Neural crest cell (in vitro differentiated cells): ENCODE measurements at regions not wholly inside any gene's neighbourhood (a gene's known extent, or its start where the extent isn't known, plus 50 kb on each side); places are given as distances from the start of the nearest gene placed in this dataset.

Experiments
- DNase-seq: peaks from one replicate; pipeline ENCODE4 v3.0.0; 2021; ENCODE audit warnings: low read depth, mixed read lengths, low spot score
- H3K27ac Mint-ChIP-seq: one replicate; pipeline ENCODE4 v1.8.0; 2021; ENCODE audit warnings: mild to moderate bottlenecking, mixed read lengths; ENCODE audit not compliant: unreplicated experiment
- H3K27me3 Mint-ChIP-seq: 2 replicates; pipeline ENCODE4 v1.8.0; 2021; ENCODE audit warnings: low read depth, mild to moderate bottlenecking, mixed read lengths
- H3K36me3 Mint-ChIP-seq: 2 replicates; pipeline ENCODE4 v1.8.0; 2021; ENCODE audit warnings: low read depth, mild to moderate bottlenecking, mixed read lengths
- H3K4me1 Mint-ChIP-seq: 2 replicates; pipeline ENCODE4 v1.8.0; 2021; ENCODE audit warnings: mixed read lengths
- H3K4me3 Mint-ChIP-seq: one replicate; pipeline ENCODE4 v1.8.0; 2021; ENCODE audit warnings: mild to moderate bottlenecking, mixed read lengths
- H3K9me3 Mint-ChIP-seq: 2 replicates; pipeline ENCODE4 v1.8.0; 2021; ENCODE audit warnings: mixed read lengths
- CTCF ChIP-seq: fragments of 200-600 bp; sonication (generic); conservative IDR thresholded peaks from 2 replicates; pipeline ENCODE4 v1.5.0; 2021; ENCODE audit warnings: antibody characterized with exemption, mild to moderate bottlenecking

DNA sequence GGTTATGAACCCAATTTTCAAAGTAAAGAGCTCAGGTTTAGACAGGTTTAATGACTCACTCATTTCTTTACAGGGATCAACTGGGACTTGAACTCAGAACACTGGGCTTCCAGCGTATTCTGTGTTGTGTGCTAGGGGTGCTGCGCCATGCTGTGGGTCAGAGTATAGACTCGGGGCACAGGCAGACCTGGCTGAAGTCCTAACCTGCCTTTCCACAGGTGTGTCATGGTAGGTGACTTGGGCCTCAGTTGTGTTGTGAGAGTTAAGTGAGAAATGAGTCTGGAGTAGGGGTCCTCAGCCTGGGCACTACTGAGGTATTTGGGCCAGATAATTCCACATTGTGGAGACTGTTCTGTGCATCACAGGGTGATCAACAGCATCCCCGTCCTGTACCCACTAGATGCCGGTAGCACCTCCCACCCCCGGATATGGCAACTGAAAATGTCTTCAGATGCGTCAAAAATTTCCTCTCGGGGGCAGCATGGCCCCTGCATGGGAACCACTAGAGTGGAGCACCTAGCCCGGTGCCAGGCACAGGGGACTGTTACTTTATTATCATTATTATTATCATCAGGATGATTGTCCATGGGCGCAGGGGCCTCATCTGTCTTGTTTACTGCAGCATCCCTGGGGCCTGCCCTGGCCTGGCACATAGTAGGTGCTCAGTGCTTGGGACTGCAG is 575.5 kb downstream of the PTPRU start:
- H3K27me3 Mint-ChIP-seq: peaks cover 18% of the 10 kb centered on the region
- peak overlapping the region; percentile 12 for H3K27ac Mint-ChIP-seq
- peaks cover 3% of the 10 kb centered on the region for H3K9me3 Mint-ChIP-seq
- no peaks in the 10 kb centered on the region for H3K4me1 Mint-ChIP-seq
- TF ChIP-seq CTCF: no peak
- no peak overlapping the region for H3K4me3 Mint-ChIP-seq
- DNase-seq: no peak
- no peaks in the 10 kb centered on the region for H3K36me3 Mint-ChIP-seq

DNA sequence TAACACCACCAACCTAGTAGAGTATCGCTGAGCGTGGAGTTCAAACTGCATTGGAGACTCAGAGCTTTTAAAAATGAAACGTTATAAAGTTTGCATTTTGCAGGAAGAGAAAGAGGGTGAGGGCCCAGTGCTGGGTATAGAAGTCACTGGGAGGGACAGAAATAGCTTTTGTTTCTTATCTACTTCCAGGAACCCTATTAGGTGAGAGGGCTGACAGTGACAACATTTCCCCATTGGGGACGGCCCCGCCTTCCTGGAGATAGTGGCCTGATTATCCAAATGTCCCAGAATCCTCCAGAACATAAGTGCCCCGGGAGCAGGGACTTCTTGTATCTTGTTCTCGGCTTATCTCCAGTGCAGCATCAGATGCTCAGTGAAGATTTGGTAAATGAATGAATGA is 574.9 kb downstream of the PTPRU start:
- no peaks in the 10 kb centered on the region for H3K4me1 Mint-ChIP-seq
- peaks cover 12% of the 10 kb centered on the region for H3K27me3 Mint-ChIP-seq
- no peak for DNase-seq
- peaks cover 3% of the 10 kb centered on the region for H3K9me3 Mint-ChIP-seq
- H3K27ac Mint-ChIP-seq: no peak overlapping the region
- no peaks in the 10 kb centered on the region for H3K36me3 Mint-ChIP-seq
- no peak overlapping the region for H3K4me3 Mint-ChIP-seq
- TF ChIP-seq CTCF: no peak

- no peak overlapping the region for H3K27ac Mint-ChIP-seq
These were observed 574.1 kb downstream of the PTPRU start for GRCh38 chr1:29810121-29811120.

GRCh38 chr1:29809446-29810120 is 573.3 kb downstream of the PTPRU start:
- DNase-seq: no peak
- Mint-ChIP-seq H3K4me1 (no peaks in the 10 kb centered on the region), H3K36me3 (no peaks in the 10 kb centered on the region), H3K9me3 (peaks cover 3% of the 10 kb centered on the region), H3K27me3 (peaks cover 3% of the 10 kb centered on the region), H3K27ac (no peak overlapping the region), H3K4me3 (no peak overlapping the region)
- no peak for TF ChIP-seq CTCF

More at GRCh38 chr1:29810121-29811120, 574.1 kb downstream of the PTPRU start:
- no peak for TF ChIP-seq CTCF
- Mint-ChIP-seq H3K36me3 (no peaks in the 10 kb centered on the region), H3K4me3 (no peak overlapping the region), H3K9me3 (peaks cover 3% of the 10 kb centered on the region), H3K27me3 (peaks cover 4% of the 10 kb centered on the region), H3K4me1 (no peaks in the 10 kb centered on the region)
- DNase-seq: no peak
